ENCODE measurements at regions not wholly inside any gene's neighbourhood (a gene's known extent, or its start where the extent isn't known, plus 50 kb on each side); places are given as distances from the start of the nearest gene placed in this dataset.

GRCh38 chr20:60078351-60079250 lies 120.4 kb downstream of the CDH26 start:
- Histone ChIP-seq H3K27me3 (ENCODE audit: insufficient read depth, low read depth, severe bottlenecking) (no peaks in the 10 kb centered on the region), H3K4me3 (ENCODE audit: low read depth, low read length) (no peak overlapping the region), H3K36me3 (no peaks in the 10 kb centered on the region), H3K27ac (no peak overlapping the region), H3K9me3 (ENCODE audit: severe bottlenecking) (no peaks in the 10 kb centered on the region)
- TF ChIP-seq CTCF (IDR thresholded peaks at IDR 0.05; ENCODE audit: low read depth, low read length): no peak
- DNase-seq: no peak

DNA sequence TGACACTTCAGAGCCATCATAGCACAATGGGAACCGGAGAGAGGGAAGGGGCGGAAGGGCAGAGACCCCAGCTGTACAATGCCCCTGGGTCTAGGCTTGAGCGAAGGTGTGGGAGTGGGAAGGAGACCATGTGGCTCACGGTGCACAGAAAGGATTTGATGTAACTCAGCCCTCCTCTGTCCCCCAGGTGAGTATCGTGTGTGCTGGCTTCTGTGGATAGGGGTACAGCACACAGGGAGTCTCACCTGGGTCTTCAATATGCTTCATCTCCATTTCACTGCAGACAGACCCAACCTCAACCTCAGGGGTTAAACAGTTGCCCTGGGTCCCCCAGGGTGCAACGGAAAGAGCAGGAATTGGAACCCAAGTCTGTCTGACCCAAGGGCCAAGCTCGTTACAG lies 122.2 kb downstream of the CDH26 start:
- DNase-seq: no peak
- no peak for TF ChIP-seq CTCF (IDR thresholded peaks at IDR 0.05; ENCODE audit: low read depth, low read length)
- H3K36me3 ChIP-seq: no peaks in the 10 kb centered on the region

GRCh38 chr20:60085551-60086132 lies 127.4 kb downstream of the CDH26 start:
- H3K27me3 ChIP-seq (ENCODE audit: insufficient read depth, low read depth, severe bottlenecking): no peaks in the 10 kb centered on the region
- H3K27ac ChIP-seq: no peak overlapping the region
- no peak for DNase-seq
- no peaks in the 10 kb centered on the region for H3K36me3 ChIP-seq
- H3K4me3 ChIP-seq (ENCODE audit: low read depth, low read length): no peak overlapping the region
- no peaks in the 10 kb centered on the region for H3K9me3 ChIP-seq (ENCODE audit: severe bottlenecking)
- no peak for TF ChIP-seq CTCF (IDR thresholded peaks at IDR 0.05; ENCODE audit: low read depth, low read length)

More for the DNA sequence above, 122.2 kb downstream of the CDH26 start:
- no peak overlapping the region for H3K27ac ChIP-seq
- no peaks in the 10 kb centered on the region for H3K9me3 ChIP-seq (ENCODE audit: severe bottlenecking)
- H3K27me3 ChIP-seq (ENCODE audit: insufficient read depth, low read depth, severe bottlenecking): no peaks in the 10 kb centered on the region
- no peak overlapping the region for H3K4me3 ChIP-seq (ENCODE audit: low read depth, low read length)

DNA sequence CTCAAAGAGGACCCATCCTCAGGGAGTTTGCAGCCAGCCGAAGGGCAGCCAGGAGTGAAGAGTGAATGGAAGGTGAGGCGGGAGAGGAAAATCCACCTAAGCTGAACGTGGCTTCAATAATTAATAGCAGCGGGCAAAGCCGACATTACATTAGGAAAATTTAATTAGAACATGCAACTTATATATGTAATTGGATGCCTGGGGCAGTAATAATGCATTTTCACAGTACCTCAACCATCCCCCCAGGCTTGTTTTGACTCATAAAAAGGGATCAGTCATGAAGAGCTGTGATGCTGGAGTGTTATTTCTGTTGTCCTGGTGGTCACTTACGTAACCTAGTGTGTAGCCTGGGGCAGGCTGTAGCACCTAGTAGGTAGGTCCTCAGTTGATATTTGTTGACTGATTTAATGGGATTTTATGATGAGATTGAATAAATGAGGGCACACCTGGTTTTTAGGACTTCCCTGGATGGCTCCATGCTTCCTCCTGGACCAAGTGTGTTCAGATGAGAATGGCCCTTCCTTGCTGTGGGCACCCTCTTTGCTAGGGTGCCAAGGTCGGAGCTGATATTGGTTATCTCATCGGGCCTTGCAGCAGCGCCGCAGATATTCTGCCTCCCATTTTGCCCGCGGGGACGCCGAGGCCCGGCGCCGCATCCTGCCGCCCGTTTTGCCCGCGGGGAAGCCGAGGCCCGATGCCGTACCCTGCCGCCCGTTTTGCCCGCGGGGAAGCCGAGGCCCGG lies 128.8 kb downstream of the CDH26 start:
- H3K36me3 ChIP-seq: no peaks in the 10 kb centered on the region
- H3K27me3 ChIP-seq (ENCODE audit: insufficient read depth, low read depth, severe bottlenecking): no peaks in the 10 kb centered on the region
- no peak for TF ChIP-seq CTCF (IDR thresholded peaks at IDR 0.05; ENCODE audit: low read depth, low read length)
- no peak overlapping the region for H3K4me3 ChIP-seq (ENCODE audit: low read depth, low read length)
- no peaks in the 10 kb centered on the region for H3K9me3 ChIP-seq (ENCODE audit: severe bottlenecking)
- DNase-seq: no peak
- H3K27ac ChIP-seq: no peak overlapping the region

DNA sequence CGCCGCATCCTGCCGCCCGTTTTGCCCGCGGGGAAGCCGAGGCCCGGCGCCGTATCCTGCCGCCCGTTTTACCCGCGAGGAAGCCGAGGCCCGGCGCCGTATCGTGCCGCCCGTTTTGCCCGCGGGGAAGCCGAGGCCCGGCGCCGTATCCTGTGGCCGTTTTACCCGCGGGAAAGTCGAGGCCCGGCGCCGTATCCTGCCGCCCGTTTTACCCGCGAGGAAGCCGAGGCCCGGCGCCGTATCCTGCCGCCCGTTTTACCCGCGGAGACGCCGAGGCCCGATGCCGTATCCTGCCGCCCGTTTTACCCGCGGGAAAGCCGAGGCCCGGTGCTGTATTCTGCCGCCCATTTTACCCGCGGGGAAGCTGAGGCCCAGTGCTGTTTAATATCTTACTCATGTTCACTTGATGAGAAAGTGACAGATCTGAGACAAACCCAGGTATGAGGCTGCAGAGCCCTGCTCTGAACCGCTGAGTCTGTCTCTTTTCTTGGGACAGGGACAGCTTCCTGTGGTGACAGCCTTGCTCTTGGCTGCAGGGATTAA lies 129.4 kb downstream of the CDH26 start:
- no peak overlapping the region for H3K27ac ChIP-seq
- H3K27me3 ChIP-seq (ENCODE audit: insufficient read depth, low read depth, severe bottlenecking): no peaks in the 10 kb centered on the region
- no peak for TF ChIP-seq CTCF (IDR thresholded peaks at IDR 0.05; ENCODE audit: low read depth, low read length)
- no peaks in the 10 kb centered on the region for H3K9me3 ChIP-seq (ENCODE audit: severe bottlenecking)
- H3K36me3 ChIP-seq: no peaks in the 10 kb centered on the region
- no peak for DNase-seq
- no peak overlapping the region for H3K4me3 ChIP-seq (ENCODE audit: low read depth, low read length)

Data from WERI-Rb-1 (cell line).